Karpas-422 (cell line): ENCODE measurements at regions not wholly inside any gene's neighbourhood (a gene's known extent, or its start where the extent isn't known, plus 50 kb on each side); places are given as distances from the start of the nearest gene placed in this dataset.
A peak's percentile ranks its signal among the peaks of the same experiment; 100 is the strongest.

Experiments used
- DNase-seq: peaks from one replicate; pipeline ENCODE4 v3.0.0-alpha.2; 2015
- H2AFZ ChIP-seq: fragments of 200-600 bp; sonication (generic); 2 replicates; pipeline ENCODE4 v1.6.1; 2014; ENCODE audit warnings: antibody characterized with exemption, low read length, mixed read lengths
- H3K27ac ChIP-seq: fragments of 200-600 bp; sonication (generic); 2 replicates; pipeline ENCODE4 v1.5.1; 2014; ENCODE audit warnings: mild to moderate bottlenecking, low read length, moderate library complexity
- H3K27me3 ChIP-seq: fragments of 200-600 bp; sonication (generic); 2 replicates; pipeline ENCODE4 v1.6.1; 2014; ENCODE audit warnings: low read length, mixed read lengths
- H3K36me3 ChIP-seq: fragments of 200-600 bp; sonication (generic); 2 replicates; pipeline ENCODE4 v1.6.1; 2014; ENCODE audit warnings: low read length, mixed read lengths; ENCODE audit not compliant: insufficient read depth
- H3K4me1 ChIP-seq: fragments of 200-600 bp; sonication (generic); 2 replicates; pipeline ENCODE4 v1.6.1; 2014; ENCODE audit warnings: mild to moderate bottlenecking, low read length, mixed read lengths
- H3K4me2 ChIP-seq: fragments of 200-600 bp; sonication (generic); 2 replicates; pipeline ENCODE4 v1.6.1; 2014; ENCODE audit warnings: low read length, low read depth, mild to moderate bottlenecking; ENCODE audit not compliant: poor library complexity, severe bottlenecking
- H3K4me3 ChIP-seq: fragments of 200-600 bp; sonication (generic); 2 replicates; pipeline ENCODE4 v1.5.1; 2014; ENCODE audit warnings: mild to moderate bottlenecking, antibody characterized with exemption, low read length, mixed read lengths
- H3K79me2 ChIP-seq: fragments of 200-600 bp; sonication (generic); 2 replicates; pipeline ENCODE4 v1.6.1; 2014; ENCODE audit warnings: mild to moderate bottlenecking, low read length, mixed read lengths
- H3K9ac ChIP-seq: fragments of 200-600 bp; sonication (generic); 2 replicates; pipeline ENCODE4 v1.6.0; 2014; ENCODE audit warnings: low read length
- H3K9me2 ChIP-seq: fragments of 200-600 bp; sonication (generic), shearing (Covaris generic); replicated peaks from 2 replicates; pipeline ENCODE4 v1.6.0; 2014; ENCODE audit warnings: mild to moderate bottlenecking, low read length, moderate library complexity; ENCODE audit not compliant: insufficient read depth
- H3K9me3 ChIP-seq: fragments of 300-700, 200-600 bp; sonication (generic); 2 replicates; pipeline ENCODE4 v1.6.1; 2014; ENCODE audit warnings: low read length, mixed read lengths
- H4K20me1 ChIP-seq: fragments of 200-600 bp; sonication (generic); 2 replicates; pipeline ENCODE4 v1.6.1; 2014; ENCODE audit warnings: mild to moderate bottlenecking, antibody characterized with exemption, low read length, low read depth; ENCODE audit not compliant: insufficient read depth

GRCh38 chr2:238968616-238969384 is 120.9 kb downstream of the TWIST2 start:
- no peak for DNase-seq
- no peak overlapping the region for H2AFZ ChIP-seq
- no peaks in the 10 kb centered on the region for H3K4me1 ChIP-seq
- no peak overlapping the region for H3K4me3 ChIP-seq
- no peaks in the 10 kb centered on the region for H4K20me1 ChIP-seq
- no peaks in the 10 kb centered on the region for H3K79me2 ChIP-seq
- H3K4me2 ChIP-seq = no peak overlapping the region
- no peaks in the 10 kb centered on the region for H3K9me2 ChIP-seq
- no peak overlapping the region for H3K9ac ChIP-seq
- H3K9me3 ChIP-seq = no peaks in the 10 kb centered on the region
- no peak overlapping the region for H3K27ac ChIP-seq
- H3K27me3 ChIP-seq = no peaks in the 10 kb centered on the region
- no peaks in the 10 kb centered on the region for H3K36me3 ChIP-seq

GRCh38 chr2:238969857-238970256 is 122.0 kb downstream of the TWIST2 start:
- H3K27me3 ChIP-seq = no peaks in the 10 kb centered on the region

GRCh38 chr2:238970553-238971081 is 122.7 kb downstream of the TWIST2 start:
- H4K20me1 ChIP-seq = no peaks in the 10 kb centered on the region
- H3K9ac ChIP-seq = no peak overlapping the region
- no peaks in the 10 kb centered on the region for H3K27me3 ChIP-seq
- H3K4me2 ChIP-seq = no peak overlapping the region
- H3K36me3 ChIP-seq = no peaks in the 10 kb centered on the region
- no peaks in the 10 kb centered on the region for H3K9me2 ChIP-seq
- no peaks in the 10 kb centered on the region for H3K79me2 ChIP-seq
- H3K27ac ChIP-seq = no peak overlapping the region
- H2AFZ ChIP-seq = no peak overlapping the region
- no peak overlapping the region for H3K4me3 ChIP-seq
- no peaks in the 10 kb centered on the region for H3K4me1 ChIP-seq
- DNase-seq = peak; percentile 79
- H3K9me3 ChIP-seq = peaks cover 7% of the 10 kb centered on the region; the same call in 1 of the 2 replicates

More at GRCh38 chr2:238969857-238970256, 122.0 kb downstream of the TWIST2 start:
- H3K4me1 ChIP-seq = no peaks in the 10 kb centered on the region
- no peak overlapping the region for H3K4me2 ChIP-seq
- no peak overlapping the region for H3K4me3 ChIP-seq
- no peaks in the 10 kb centered on the region for H3K36me3 ChIP-seq
- no peak overlapping the region for H3K9ac ChIP-seq
- no peaks in the 10 kb centered on the region for H4K20me1 ChIP-seq
- H2AFZ ChIP-seq = no peak overlapping the region
- no peak overlapping the region for H3K27ac ChIP-seq
- H3K79me2 ChIP-seq = no peaks in the 10 kb centered on the region
- DNase-seq = no peak
- no peaks in the 10 kb centered on the region for H3K9me3 ChIP-seq
- H3K9me2 ChIP-seq = no peaks in the 10 kb centered on the region

GRCh38 chr2:238971318-238972145 is 123.6 kb downstream of the TWIST2 start:
- Histone ChIP-seq H3K9ac (no peak overlapping the region), H2AFZ (no peak overlapping the region), H3K27ac (no peak overlapping the region), H4K20me1 (no peaks in the 10 kb centered on the region), H3K4me2 (no peak overlapping the region), H3K9me3 (peaks cover 10% of the 10 kb centered on the region; the same call in 1 of the 2 replicates), H3K4me3 (no peak overlapping the region), H3K27me3 (no peaks in the 10 kb centered on the region), H3K4me1 (no peaks in the 10 kb centered on the region), H3K36me3 (no peaks in the 10 kb centered on the region), H3K79me2 (no peaks in the 10 kb centered on the region), H3K9me2 (no peaks in the 10 kb centered on the region)
- no peak for DNase-seq

- DNase-seq = no peak
- Histone ChIP-seq H3K27me3 (no peaks in the 10 kb centered on the region), H3K9me2 (no peaks in the 10 kb centered on the region), H4K20me1 (no peaks in the 10 kb centered on the region), H3K9me3 (peaks cover 10% of the 10 kb centered on the region; the same call in 1 of the 2 replicates), H3K27ac (no peak overlapping the region), H3K9ac (no peak overlapping the region), H3K4me3 (no peak overlapping the region), H2AFZ (no peak overlapping the region), H3K36me3 (no peaks in the 10 kb centered on the region), H3K79me2 (no peaks in the 10 kb centered on the region), H3K4me2 (no peak overlapping the region), H3K4me1 (no peaks in the 10 kb centered on the region)
These were observed 124.2 kb downstream of the TWIST2 start for GRCh38 chr2:238972146-238972445.

GRCh38 chr2:238973038-238973739 is 125.3 kb downstream of the TWIST2 start:
- H3K4me2 ChIP-seq = no peak overlapping the region
- DNase-seq = no peak
- no peaks in the 10 kb centered on the region for H4K20me1 ChIP-seq
- H3K9me2 ChIP-seq = no peaks in the 10 kb centered on the region
- no peaks in the 10 kb centered on the region for H3K36me3 ChIP-seq
- no peak overlapping the region for H3K4me3 ChIP-seq
- H2AFZ ChIP-seq = no peak overlapping the region
- no peak overlapping the region for H3K9ac ChIP-seq
- no peak overlapping the region for H3K27ac ChIP-seq
- no peaks in the 10 kb centered on the region for H3K79me2 ChIP-seq
- no peaks in the 10 kb centered on the region for H3K27me3 ChIP-seq
- H3K9me3 ChIP-seq = peaks cover 10% of the 10 kb centered on the region; the same call in 1 of the 2 replicates
- no peaks in the 10 kb centered on the region for H3K4me1 ChIP-seq

GRCh38 chr2:238974081-238974480 is 126.2 kb downstream of the TWIST2 start:
- Histone ChIP-seq H3K27me3 (no peaks in the 10 kb centered on the region), H3K79me2 (no peaks in the 10 kb centered on the region), H3K9me3 (peaks cover 10% of the 10 kb centered on the region; the same call in 1 of the 2 replicates), H3K4me2 (no peak overlapping the region), H3K27ac (no peak overlapping the region), H3K36me3 (no peaks in the 10 kb centered on the region), H2AFZ (no peak overlapping the region), H3K9ac (no peak overlapping the region), H3K4me3 (no peak overlapping the region), H3K4me1 (no peaks in the 10 kb centered on the region), H3K9me2 (no peaks in the 10 kb centered on the region), H4K20me1 (no peaks in the 10 kb centered on the region)
- DNase-seq = no peak
